A673 (cell line): ENCODE measurements at regions not wholly inside any gene's neighbourhood (a gene's known extent, or its start where the extent isn't known, plus 50 kb on each side); places are given as distances from the start of the nearest gene placed in this dataset.

Source experiments
- CTCF ChIP-seq: fragments of 300-800, 200-600 bp; sonication (generic); conservative IDR thresholded peaks from 2 replicates; pipeline ENCODE4 v1.5.1; 2017; ENCODE audit warnings: low read depth, mild to moderate bottlenecking, antibody characterized with exemption, low read length, moderate library complexity, mixed read lengths
- EZH2 ChIP-seq: fragments of 200-600 bp; sonication (generic); IDR thresholded peaks from 2 replicates; pipeline ENCODE4 v1.6.1; 2017; ENCODE audit warnings: borderline replicate concordance, low read depth, mild to moderate bottlenecking, mixed read lengths, antibody characterized with exemption, low read length; ENCODE audit not compliant: poor library complexity, severe bottlenecking

- TF ChIP-seq EZH2 (no peak), CTCF (no peak)
Observed at GRCh38 chr16:85403693-85404092, 209.4 kb upstream of the GSE1 start.
